22Rv1 (cell line): ENCODE measurements at regions not wholly inside any gene's neighbourhood (a gene's known extent, or its start where the extent isn't known, plus 50 kb on each side); places are given as distances from the start of the nearest gene placed in this dataset.

ENCODE experiments used
- H3K27ac ChIP-seq: fragments of 450-650 bp; 2 replicates; pipeline ENCODE4 v1.5.1; 2017
- ZFX ChIP-seq: fragments of 450-650 bp; IDR thresholded peaks from 2 replicates; pipeline ENCODE4 v1.6.1; 2017; ENCODE audit warnings: antibody characterized with exemption, borderline replicate concordance
- TF ChIP-seq, protein P1 (sequence below): fragments of 450-650 bp; IDR thresholded peaks from 2 replicates; pipeline ENCODE4 v1.5.1; 2017; ENCODE audit warnings: mild to moderate bottlenecking

DNA sequence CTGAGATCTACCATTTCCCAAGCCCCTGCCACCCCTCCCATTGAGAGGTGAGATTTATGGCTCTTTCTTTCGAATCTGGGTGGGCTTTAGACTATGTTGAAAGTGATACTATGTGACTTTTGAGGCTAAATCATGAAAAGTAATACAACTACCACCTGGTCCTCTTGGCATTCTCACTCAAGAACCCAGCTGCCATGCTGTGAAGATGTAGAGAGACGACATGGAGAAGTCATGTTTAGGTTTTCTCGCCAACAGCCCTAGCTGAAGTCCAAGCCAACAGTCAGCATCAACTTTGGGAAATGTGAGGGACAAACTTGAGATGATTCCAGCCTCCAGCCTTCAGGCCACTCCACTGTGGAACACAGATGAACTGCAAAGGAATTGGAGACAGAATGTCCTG, 108.7 kb downstream of the SCP2D1 start:
- no peak for TF ChIP-seq ZFX
- TF ChIP-seq, protein P1, sequence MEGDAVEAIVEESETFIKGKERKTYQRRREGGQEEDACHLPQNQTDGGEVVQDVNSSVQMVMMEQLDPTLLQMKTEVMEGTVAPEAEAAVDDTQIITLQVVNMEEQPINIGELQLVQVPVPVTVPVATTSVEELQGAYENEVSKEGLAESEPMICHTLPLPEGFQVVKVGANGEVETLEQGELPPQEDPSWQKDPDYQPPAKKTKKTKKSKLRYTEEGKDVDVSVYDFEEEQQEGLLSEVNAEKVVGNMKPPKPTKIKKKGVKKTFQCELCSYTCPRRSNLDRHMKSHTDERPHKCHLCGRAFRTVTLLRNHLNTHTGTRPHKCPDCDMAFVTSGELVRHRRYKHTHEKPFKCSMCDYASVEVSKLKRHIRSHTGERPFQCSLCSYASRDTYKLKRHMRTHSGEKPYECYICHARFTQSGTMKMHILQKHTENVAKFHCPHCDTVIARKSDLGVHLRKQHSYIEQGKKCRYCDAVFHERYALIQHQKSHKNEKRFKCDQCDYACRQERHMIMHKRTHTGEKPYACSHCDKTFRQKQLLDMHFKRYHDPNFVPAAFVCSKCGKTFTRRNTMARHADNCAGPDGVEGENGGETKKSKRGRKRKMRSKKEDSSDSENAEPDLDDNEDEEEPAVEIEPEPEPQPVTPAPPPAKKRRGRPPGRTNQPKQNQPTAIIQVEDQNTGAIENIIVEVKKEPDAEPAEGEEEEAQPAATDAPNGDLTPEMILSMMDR: no peak
- H3K27ac ChIP-seq: no peak overlapping the region

DNA sequence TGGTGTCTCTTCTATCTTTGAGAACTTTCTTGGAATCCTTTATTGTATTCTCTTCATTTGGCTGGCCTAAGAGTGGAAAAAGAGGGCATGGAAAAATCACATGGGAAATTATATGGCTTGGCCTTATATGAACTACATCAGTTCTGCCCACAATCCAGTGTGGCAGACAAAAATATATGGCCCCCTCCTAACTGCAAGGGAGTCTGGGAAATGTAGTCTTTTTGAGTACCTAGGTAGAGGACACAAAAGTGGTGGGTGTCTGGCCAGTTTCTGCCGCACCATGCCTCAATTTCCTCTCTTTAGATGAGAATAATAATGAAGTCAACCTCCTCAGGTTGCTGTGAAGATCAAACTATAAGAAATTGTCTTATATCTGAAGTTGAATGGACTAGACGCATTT, 109.3 kb downstream of the SCP2D1 start:
- no peak for TF ChIP-seq ZFX
- TF ChIP-seq, protein P1: no peak
- no peak overlapping the region for H3K27ac ChIP-seq

DNA sequence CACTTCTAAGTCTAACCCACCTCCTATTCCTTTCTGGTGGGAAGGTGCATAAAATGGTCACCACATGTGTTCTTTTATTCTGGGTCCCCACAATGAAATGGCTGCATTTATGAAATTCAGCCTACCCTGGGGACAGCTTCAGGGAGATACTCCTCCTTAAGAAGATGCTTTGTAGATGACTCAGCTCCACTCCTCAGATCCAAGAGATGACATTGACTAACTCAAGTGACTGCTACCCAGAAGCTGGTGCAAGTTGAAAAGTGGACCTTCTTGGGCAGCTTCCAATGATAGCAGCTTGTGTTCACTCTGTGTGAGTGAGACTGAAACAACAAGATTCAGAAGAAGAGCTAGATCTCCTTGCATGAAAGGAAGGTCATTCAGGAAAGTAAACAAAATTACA, 113.4 kb downstream of the SCP2D1 start:
- H3K27ac ChIP-seq: no peak overlapping the region
- no peak for TF ChIP-seq ZFX
- TF ChIP-seq, protein P1: no peak

DNA sequence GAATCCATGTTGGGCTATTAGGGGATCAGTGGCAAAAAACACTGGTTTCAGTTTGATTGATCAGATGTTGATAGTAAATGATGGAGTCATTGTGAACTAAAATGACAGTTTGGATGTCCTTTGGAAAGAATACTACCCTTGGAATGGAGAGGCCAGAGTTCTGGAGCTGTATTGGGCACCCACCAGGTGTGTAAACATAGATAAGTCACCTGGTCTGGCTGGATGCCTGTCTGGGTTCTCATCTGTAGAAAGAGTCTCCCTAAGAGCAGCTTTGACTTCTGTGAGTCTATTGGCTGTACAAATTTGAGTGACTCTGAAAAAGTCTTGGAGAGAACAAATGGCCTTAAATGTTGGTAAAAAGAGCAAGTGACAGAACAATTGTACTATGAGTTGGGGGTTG, 115.0 kb downstream of the SCP2D1 start:
- H3K27ac ChIP-seq: no peak overlapping the region
- TF ChIP-seq, protein P1: no peak
- TF ChIP-seq ZFX: no peak

DNA sequence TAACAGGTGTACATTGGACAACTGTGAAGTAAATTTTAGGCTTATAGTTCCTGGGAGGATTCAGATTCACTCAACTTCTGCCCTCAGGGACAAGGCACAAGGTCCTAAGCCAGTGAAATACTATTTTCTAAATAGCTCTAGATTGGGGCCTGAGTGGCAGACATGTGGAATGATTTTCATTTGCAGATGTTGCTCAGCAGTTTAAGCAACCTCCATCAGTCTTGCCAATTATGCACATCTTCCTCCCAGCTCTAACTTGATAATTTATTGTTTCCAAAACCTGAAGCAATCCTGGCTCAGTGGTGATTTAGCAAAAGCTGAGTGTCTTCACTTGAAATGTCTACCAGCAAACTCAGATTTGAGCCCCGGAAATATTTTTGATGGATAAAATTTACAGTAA, 116.2 kb downstream of the SCP2D1 start:
- H3K27ac ChIP-seq: no peak overlapping the region

DNA sequence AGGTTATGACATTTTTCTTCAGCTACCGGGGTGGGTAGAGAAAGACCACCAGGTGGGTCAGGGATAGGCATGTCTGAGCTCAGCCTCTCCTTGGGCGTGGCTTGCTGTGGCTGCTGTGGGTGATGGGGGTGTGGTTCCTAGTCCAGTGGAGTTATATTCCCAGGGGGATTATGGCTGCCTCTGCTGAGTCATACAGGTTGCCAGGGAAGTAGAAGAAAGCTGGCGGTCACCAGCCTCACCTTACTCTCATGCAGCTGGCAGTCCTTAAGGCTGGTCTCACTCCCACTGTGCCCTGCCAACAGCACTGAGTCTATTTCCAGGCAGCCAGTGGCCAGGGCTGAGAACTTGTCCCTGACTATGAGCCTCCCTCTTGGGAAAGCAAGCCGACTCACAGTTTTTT, 130.0 kb downstream of the SCP2D1 start:
- TF ChIP-seq, protein P1: no peak
- no peak for TF ChIP-seq ZFX
- H3K27ac ChIP-seq: no peak overlapping the region

More for the DNA sequence above, 116.2 kb downstream of the SCP2D1 start:
- no peak for TF ChIP-seq ZFX
- TF ChIP-seq, protein P1: no peak

DNA sequence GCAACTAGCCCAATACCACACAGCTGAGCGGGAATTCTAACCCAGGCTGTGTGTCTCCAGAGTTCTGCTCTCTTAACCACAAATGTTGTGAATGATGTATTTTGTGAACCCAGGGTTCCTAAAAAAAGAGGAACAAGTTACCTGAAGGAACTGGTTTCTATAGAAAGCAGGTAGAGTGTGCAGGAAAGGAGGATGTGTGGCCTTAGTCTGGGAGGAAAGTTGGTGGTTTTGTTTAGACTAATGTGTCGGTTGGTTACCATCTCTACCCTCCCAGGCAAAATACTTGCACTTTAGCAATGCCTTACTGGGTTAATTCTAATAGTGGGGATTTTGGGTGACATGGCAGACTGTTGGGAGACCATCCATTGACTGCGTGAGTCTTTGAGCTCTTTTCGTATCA, 143.3 kb downstream of the SCP2D1 start:
- H3K27ac ChIP-seq: no peak overlapping the region
- TF ChIP-seq ZFX: no peak
- TF ChIP-seq, protein P1: no peak
